Pancreas (tissue), 10 donors: ENCODE measurements at regions not wholly inside any gene's neighbourhood (a gene's known extent, or its start where the extent isn't known, plus 50 kb on each side); places are given as distances from the start of the nearest gene placed in this dataset.
A peak's percentile ranks its signal among the peaks of the same experiment; 100 is the strongest.
"Not testable (repeated sequence)": the region's sequence is repeated elsewhere in the genome, so short reads cannot be mapped to it uniquely, and the experiment has no call there.

Experiments used
- ATAC-seq, 4 donors: fragments of 200-7000 bp; cut with Tn5 transposase; one replicate each; pipeline versions ENCODE4 v1.8.0 to v1.9.1; 2020; ENCODE audit warnings: mild to moderate bottlenecking in 4 of 4, moderate library complexity in 4 of 4
- DNase-seq, 6 donors: peaks; one replicate each; pipeline ENCODE4 v3.0.0-alpha.2; 2020
- FAIRE-seq: peaks from 2 replicates; lab custom pipeline; 2012; peaks lifted over from hg19 to GRCh38; lab: Jason Lieb, UNC
- H3K27ac ChIP-seq, 4 donors: fragments of 200-600 bp; sonication (generic); 1 replicate in 3 of 4; 2 replicates in 1 of 4; pipeline versions ENCODE4 v1.5.0 to v1.8.0; 2020
- H3K27me3 ChIP-seq, 4 donors: fragments of 200-600 bp; one replicate each; pipeline ENCODE4 v1.8.0; 2021
- H3K36me3 ChIP-seq, 3 donors: fragments of 200-600 bp; sonication (generic) in 1 of 3; one replicate each; pipeline versions ENCODE4 v1.5.0 to v1.8.0; 2020 to 2021
- H3K4me1 ChIP-seq, 3 donors: fragments of 200-600 bp; one replicate each; pipeline ENCODE4 v1.8.0; 2021
- H3K4me3 ChIP-seq, 4 donors: fragments of 200-600 bp; sonication (generic) in 2 of 4; one replicate each; pipeline versions ENCODE4 v1.5.0 to v1.8.0; 2020 to 2021
- H3K9me3 ChIP-seq, 4 donors: fragments of 200-600 bp; one replicate each; pipeline ENCODE4 v1.8.0; 2021
- WGBS, 2 donors: extraction: QIAGEN DNeasy Blood & Tissue Kit; methylation state at CpG; one replicate each; pipeline ENCODE4 v1.1.7; 2013; 5-methylcytosine and 5-hydroxymethylcytosine counted together
- intact Hi-C, 3 donors: fragments of 100-400 bp; cut with DNase I; formaldehyde crosslinking; loops; one replicate each; pipeline versions ENCODE4 v1.11.1 to v1.14.2; 2022
- TF ChIP-seq, protein P1 (sequence below), 4 donors: fragments of 200-600 bp; sonication (generic) in 3 of 4; IDR thresholded peaks; one replicate each; pipeline versions ENCODE4 v1.5.0 to v1.8.0; 2021; ENCODE audit warnings: antibody characterized with exemption in 4 of 4
- donor health status: healthy with polysubstance abuse.
- donor health status: DM: no; HTN: no; CAD: no; lungs with moderate emphysema.
- donor health status: DM: no; HTN: no; CAD: no.
- donor health status: control.
- donor health status: control.
- donor health status: Bipolar disorder and iron deficiency.
- donor health status: DM: yes; HTN: yes; CAD: no.
- donor health status: DM: no; HTN: no; CAD: no.
- donor health status: DM: no; HTN: no; CAD: no.
- donor health status: DM: yes; HTN: yes; CAD: no.

DNA sequence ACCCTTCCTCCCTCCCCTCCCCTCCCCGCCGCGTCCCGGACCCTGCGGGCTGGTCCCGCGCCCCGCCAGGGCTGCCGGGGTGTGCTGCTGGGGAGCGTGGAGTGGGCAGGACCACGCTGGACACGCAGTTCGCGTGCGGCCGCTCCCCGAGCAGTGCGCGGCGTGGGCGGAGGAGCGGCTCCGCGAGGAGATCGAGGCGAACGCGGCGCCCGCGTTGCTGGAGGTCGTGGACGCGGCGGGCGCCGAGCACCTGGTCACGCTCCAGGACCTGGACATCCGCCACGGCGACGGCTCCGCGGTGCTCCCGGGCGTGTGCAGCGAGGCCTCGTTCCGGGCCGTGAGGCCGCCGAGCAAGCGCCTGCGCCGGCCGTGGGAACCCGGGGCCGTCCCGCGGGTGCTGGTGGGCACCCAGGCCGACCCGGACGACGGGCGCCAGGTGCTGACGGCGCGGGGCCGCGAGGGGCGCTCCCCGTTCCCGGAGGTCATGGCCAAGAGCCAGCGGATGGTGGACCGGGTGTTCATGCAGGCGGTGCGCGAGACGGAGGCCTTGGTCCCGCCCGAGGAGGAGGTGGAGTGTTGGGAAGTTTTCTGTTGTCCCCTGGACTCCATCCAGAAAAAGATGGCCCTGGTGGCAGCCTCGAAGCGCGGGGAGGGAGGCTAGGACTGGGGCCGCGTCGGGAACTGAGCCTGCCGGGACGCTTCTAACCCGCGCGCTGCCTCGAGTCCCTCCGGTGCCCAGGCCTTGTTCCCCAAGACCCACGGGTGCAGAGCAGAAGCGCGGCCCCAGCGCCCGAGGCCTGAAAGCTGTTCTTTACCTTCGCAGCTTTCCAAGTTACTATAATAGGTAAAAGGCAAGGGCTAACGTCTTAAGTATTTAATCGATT lies 54.7 kb upstream of the EIF5 start:
- peak in 4 of 6 donors; percentile 34 to 75 (median 46) for DNase-seq
- intact Hi-C loops = loop anchor here in 1 of 3 donors (10.0 kb wide), 1 partner anchor 195 kb away; the partner anchor contains the start of gene LBHD2
- peak overlapping the region in 1 of 4 donors; percentile 30 for H3K27ac ChIP-seq

DNA sequence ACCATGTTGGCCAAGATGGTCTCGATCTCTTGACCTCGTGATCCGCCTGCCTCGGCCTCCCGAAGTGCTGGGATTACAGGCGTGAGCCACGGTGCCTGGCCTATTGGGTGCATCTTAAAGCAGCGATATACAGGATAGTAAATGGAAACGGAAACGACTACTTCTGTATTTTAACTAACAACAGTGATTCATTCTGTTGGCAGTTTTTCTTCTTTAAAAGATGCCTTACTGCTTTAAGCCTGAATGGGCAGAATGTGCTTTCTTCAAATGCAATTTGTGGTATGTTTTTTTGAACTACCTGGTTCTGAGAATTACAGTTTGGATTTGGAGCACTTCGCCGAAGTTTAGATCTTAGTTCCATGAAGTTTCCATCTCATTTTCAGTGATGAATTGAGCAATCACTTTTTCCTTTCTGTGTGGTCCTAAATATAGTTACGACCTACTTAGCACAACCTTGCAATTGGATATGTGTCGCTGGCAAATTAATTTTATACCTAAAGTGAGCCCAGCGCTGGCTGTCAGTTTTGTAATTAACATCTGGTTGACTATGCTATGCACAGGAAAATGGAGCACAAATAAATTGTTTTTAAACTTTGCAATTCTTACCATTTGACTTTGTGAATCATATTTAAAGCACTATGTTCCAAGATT lies 53.6 kb upstream of the EIF5 start:
- intact Hi-C loops = loop anchor here in 1 of 3 donors (10.0 kb wide), 1 partner anchor 196 kb away; the partner anchor contains the start of gene LBHD2
- Histone ChIP-seq H3K4me1 (no peaks in the 10 kb centered on the region), H3K27me3 (peaks cover 0 to 14% (median 5%) of the 10 kb centered on the region in 4 donors), H3K9me3 (no peaks in the 10 kb centered on the region), H3K36me3 (no peaks in the 10 kb centered on the region), H3K4me3 (no peak overlapping the region), H3K27ac (no peak overlapping the region)
- DNase-seq = no peak
- TF ChIP-seq, protein P1, sequence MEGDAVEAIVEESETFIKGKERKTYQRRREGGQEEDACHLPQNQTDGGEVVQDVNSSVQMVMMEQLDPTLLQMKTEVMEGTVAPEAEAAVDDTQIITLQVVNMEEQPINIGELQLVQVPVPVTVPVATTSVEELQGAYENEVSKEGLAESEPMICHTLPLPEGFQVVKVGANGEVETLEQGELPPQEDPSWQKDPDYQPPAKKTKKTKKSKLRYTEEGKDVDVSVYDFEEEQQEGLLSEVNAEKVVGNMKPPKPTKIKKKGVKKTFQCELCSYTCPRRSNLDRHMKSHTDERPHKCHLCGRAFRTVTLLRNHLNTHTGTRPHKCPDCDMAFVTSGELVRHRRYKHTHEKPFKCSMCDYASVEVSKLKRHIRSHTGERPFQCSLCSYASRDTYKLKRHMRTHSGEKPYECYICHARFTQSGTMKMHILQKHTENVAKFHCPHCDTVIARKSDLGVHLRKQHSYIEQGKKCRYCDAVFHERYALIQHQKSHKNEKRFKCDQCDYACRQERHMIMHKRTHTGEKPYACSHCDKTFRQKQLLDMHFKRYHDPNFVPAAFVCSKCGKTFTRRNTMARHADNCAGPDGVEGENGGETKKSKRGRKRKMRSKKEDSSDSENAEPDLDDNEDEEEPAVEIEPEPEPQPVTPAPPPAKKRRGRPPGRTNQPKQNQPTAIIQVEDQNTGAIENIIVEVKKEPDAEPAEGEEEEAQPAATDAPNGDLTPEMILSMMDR (IDR thresholded peaks at IDR 0.05) = no peak
- WGBS, 2 donors = 70 to 76% methylated on average over 15 of the region's 15 CpGs
- ATAC-seq = no peak
- no peak for FAIRE-seq

More for the DNA sequence above, 54.7 kb upstream of the EIF5 start:
- ATAC-seq (peak; percentile 57 to 80 (median 63)), FAIRE-seq (no peak)
- H3K4me1 ChIP-seq = no peaks in the 10 kb centered on the region
- H3K4me3 ChIP-seq = peak overlapping the region in 2 of 4 donors; percentile 29 to 39
- WGBS, 2 donors = 18 to 32% methylated on average over 51 to 102 of the region's 102 CpGs
- TF ChIP-seq, protein P1 (IDR thresholded peaks at IDR 0.05) = no peak
- peaks cover 0 to 14% (median 5%) of the 10 kb centered on the region in 4 donors for H3K27me3 ChIP-seq
- no peaks in the 10 kb centered on the region for H3K9me3 ChIP-seq
- H3K36me3 ChIP-seq = no peaks in the 10 kb centered on the region

DNA sequence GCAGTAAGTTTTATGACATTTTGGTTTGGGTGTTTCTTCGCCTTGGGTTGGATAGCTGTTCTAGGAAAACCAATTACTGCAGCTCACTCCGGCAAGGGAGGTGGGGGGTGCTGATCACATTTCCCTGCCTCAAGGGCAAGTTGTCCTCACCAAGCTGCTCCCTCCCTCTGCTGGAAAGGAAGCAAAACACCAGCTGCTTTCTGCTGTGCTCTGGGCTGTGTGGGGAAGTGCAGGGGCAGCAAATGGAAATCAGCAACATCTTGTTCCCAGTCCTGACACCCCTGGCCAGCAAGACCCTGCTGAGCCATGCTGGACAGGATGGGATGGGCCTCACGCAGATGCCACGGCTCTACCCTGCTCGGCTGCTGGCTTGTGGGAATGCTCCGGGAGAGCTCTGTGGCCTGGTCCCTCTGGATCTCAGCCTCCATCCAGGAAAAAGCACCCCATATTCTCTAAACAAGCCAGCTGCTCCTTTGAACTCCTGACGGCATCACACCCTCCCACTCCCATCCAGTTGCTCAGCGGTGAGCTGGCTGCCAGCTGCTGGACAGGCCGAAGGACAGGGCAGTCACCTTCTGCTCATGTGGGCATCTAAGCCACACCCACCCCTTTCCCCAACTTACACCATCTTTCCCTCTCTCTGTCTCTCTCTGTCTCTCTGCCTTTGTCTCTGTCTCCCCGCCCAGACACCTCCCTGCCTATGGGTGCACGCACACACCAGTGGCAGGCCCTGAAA lies 52.4 kb upstream of the EIF5 start:
- Histone ChIP-seq H3K9me3 (no peaks in the 10 kb centered on the region), H3K27me3 (peaks cover 0 to 10% (median 3%) of the 10 kb centered on the region in 4 donors), H3K27ac (no peak overlapping the region), H3K4me3 (no peak overlapping the region), H3K4me1 (no peaks in the 10 kb centered on the region), H3K36me3 (no peaks in the 10 kb centered on the region)
- intact Hi-C loops = loop anchor here in 1 of 3 donors (10.0 kb wide), 1 partner anchor 197 kb away; the partner anchor contains the start of gene LBHD2
- TF ChIP-seq, protein P1 (IDR thresholded peaks at IDR 0.05) = peak in 1 of 4 donors; percentile 9
- FAIRE-seq (no peak), DNase-seq (no peak), ATAC-seq (peak; percentile 32 to 82 (median 70))
- WGBS, 2 donors = 77 to 78% methylated on average over 11 of the region's 11 CpGs

DNA sequence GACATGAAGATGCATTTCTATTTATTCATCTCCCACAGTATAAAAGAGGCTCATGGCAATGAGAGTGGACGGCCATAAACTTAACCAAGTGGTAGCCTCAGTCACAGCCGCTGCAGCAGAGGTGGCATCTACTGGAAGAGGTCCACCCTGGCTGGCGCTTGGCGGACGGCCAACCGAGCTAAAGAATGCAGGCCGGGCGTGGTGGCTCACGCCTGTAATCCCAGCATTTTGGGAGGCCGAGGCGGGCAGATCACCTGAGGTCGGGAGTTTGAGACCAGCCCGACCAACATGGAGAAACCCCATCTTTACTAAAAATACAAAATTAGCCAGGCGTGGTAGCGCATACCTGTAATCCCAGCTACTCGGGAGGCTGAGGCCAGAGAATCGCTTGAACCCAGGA lies 51.7 kb upstream of the EIF5 start:
- H3K4me3 ChIP-seq, ATAC-seq, FAIRE-seq, H3K9me3 ChIP-seq, H3K27ac ChIP-seq, H3K36me3 ChIP-seq, H3K4me1 ChIP-seq, H3K27me3 ChIP-seq: not testable (repeated sequence)
- WGBS, 2 donors = 81 to 90% methylated on average over 17 of the region's 17 CpGs
- intact Hi-C loops = loop anchor here in 1 of 3 donors (10.0 kb wide), 1 partner anchor 198 kb away; the partner anchor contains the start of gene LBHD2
- peak in 1 of 6 donors; percentile 40 for DNase-seq
